Natural killer cell (primary cell): ENCODE measurements at regions not wholly inside any gene's neighbourhood (a gene's known extent, or its start where the extent isn't known, plus 50 kb on each side); places are given as distances from the start of the nearest gene placed in this dataset.

Experiments used
- ATAC-seq, 3 donors: fragments of 150-1000 bp in 2 of 3; fragments of 200-7000 bp in 1 of 3; cut with Tn5 transposase; 1 replicate in 1 of 3; 2 replicates in 2 of 3; pipeline ENCODE4 v1.10.0; 2021; ENCODE audit warnings: mild to moderate bottlenecking in 2 of 3, moderate library complexity in 2 of 3
- DNase-seq, 2 donors: peaks; one replicate each; pipeline versions ENCODE4 v3.0.0 to v3.0.0-alpha.2; 2013 to 2021; ENCODE audit warnings: mixed read lengths in 1 of 2
- H3K27ac ChIP-seq: one replicate; pipeline ENCODE4 v1.5.1; 2013; ENCODE audit warnings: mild to moderate bottlenecking, low read length
- H3K27me3 ChIP-seq: one replicate; pipeline ENCODE4 v1.6.1; 2013; ENCODE audit warnings: low read length; ENCODE audit not compliant: control insufficient read depth, insufficient read depth
- H3K36me3 ChIP-seq: one replicate; pipeline ENCODE4 v1.6.1; 2013; ENCODE audit warnings: low read length; ENCODE audit not compliant: control insufficient read depth, insufficient read depth
- H3K4me1 ChIP-seq: one replicate; pipeline ENCODE4 v1.6.1; 2013; ENCODE audit warnings: low read length; ENCODE audit not compliant: control insufficient read depth, insufficient read depth
- H3K4me3 ChIP-seq: one replicate; pipeline ENCODE4 v1.5.1; 2013; ENCODE audit warnings: low read length
- H3K9me3 ChIP-seq: one replicate; pipeline ENCODE4 v1.6.1; 2013; ENCODE audit warnings: low read length; ENCODE audit not compliant: control insufficient read depth, insufficient read depth
- H3K27ac Mint-ChIP-seq, 2 donors: one replicate each; pipeline ENCODE4 v1.8.0; 2022; ENCODE audit warnings: mild to moderate bottlenecking in 2 of 2, mixed read lengths in 2 of 2, moderate library complexity in 1 of 2
- H3K27me3 Mint-ChIP-seq, 2 donors: one replicate each; pipeline ENCODE4 v1.8.0; 2022; ENCODE audit warnings: low read depth in 2 of 2, mixed read lengths in 2 of 2
- H3K36me3 Mint-ChIP-seq: one replicate; pipeline ENCODE4 v1.8.0; 2022; ENCODE audit warnings: mixed read lengths
- H3K4me1 Mint-ChIP-seq, 2 donors: one replicate each; pipeline ENCODE4 v1.8.0; 2022; ENCODE audit warnings: mixed read lengths in 2 of 2
- H3K4me3 Mint-ChIP-seq: one replicate; pipeline ENCODE4 v1.8.0; 2022; ENCODE audit warnings: mild to moderate bottlenecking, moderate library complexity, mixed read lengths
- H3K9me3 Mint-ChIP-seq, 2 donors: one replicate each; pipeline ENCODE4 v1.8.0; 2022; ENCODE audit warnings: mixed read lengths in 2 of 2
- WGBS: methylation state at CpG from one replicate; pipeline ENCODE4 v1.1.7; 2013; ENCODE audit warnings: missing lambda C conversion rate; ENCODE audit not compliant: insufficient coverage; 5-methylcytosine and 5-hydroxymethylcytosine counted together
- intact Hi-C: fragments of 100-400 bp; cut with micrococcal nuclease; formaldehyde crosslinking; loops from one replicate; pipeline ENCODE4 v1.14.2; 2022
- TF ChIP-seq, protein P1 (sequence below): fragments of 200-600 bp; IDR thresholded peaks from one replicate; pipeline ENCODE4 v1.8.0; 2022; ENCODE audit warnings: antibody characterized with exemption

- ATAC-seq (no peak), DNase-seq (no peak)
- no peak overlapping the region for H3K4me3 ChIP-seq
- TF ChIP-seq, protein P1, sequence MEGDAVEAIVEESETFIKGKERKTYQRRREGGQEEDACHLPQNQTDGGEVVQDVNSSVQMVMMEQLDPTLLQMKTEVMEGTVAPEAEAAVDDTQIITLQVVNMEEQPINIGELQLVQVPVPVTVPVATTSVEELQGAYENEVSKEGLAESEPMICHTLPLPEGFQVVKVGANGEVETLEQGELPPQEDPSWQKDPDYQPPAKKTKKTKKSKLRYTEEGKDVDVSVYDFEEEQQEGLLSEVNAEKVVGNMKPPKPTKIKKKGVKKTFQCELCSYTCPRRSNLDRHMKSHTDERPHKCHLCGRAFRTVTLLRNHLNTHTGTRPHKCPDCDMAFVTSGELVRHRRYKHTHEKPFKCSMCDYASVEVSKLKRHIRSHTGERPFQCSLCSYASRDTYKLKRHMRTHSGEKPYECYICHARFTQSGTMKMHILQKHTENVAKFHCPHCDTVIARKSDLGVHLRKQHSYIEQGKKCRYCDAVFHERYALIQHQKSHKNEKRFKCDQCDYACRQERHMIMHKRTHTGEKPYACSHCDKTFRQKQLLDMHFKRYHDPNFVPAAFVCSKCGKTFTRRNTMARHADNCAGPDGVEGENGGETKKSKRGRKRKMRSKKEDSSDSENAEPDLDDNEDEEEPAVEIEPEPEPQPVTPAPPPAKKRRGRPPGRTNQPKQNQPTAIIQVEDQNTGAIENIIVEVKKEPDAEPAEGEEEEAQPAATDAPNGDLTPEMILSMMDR: no peak
- H3K36me3 ChIP-seq: no peaks in the 10 kb centered on the region
- no peaks in the 10 kb centered on the region for H3K4me1 ChIP-seq
- intact Hi-C loops: no loop called here
- no peaks in the 10 kb centered on the region for H3K27me3 ChIP-seq
- Mint-ChIP-seq H3K27ac (no peak overlapping the region), H3K9me3 (peaks cover 6 to 7% of the 10 kb centered on the region in 2 donors), H3K36me3 (no peaks in the 10 kb centered on the region), H3K4me1 (no peaks in the 10 kb centered on the region), H3K4me3 (no peak overlapping the region), H3K27me3 (no peaks in the 10 kb centered on the region)
- no peaks in the 10 kb centered on the region for H3K9me3 ChIP-seq
- H3K27ac ChIP-seq: no peak overlapping the region
Measured at GRCh38 chr4:103904123-103904522, 184.3 kb upstream of the TACR3 start.

- no peaks in the 10 kb centered on the region for H3K9me3 ChIP-seq
- H3K27me3 Mint-ChIP-seq: no peaks in the 10 kb centered on the region
- no peaks in the 10 kb centered on the region for H3K4me1 ChIP-seq
- H3K36me3 Mint-ChIP-seq: no peaks in the 10 kb centered on the region
- peaks cover 6 to 8% of the 10 kb centered on the region in 2 donors for H3K9me3 Mint-ChIP-seq
- 100% methylated on average over 1 of the region's 2 CpGs for WGBS
- TF ChIP-seq, protein P1: no peak
- no peak for ATAC-seq
- no peak for DNase-seq
- H3K4me3 ChIP-seq: no peak overlapping the region
- no peaks in the 10 kb centered on the region for H3K27me3 ChIP-seq
- intact Hi-C loops: no loop called here
- no peaks in the 10 kb centered on the region for H3K36me3 ChIP-seq
- no peak overlapping the region for H3K4me3 Mint-ChIP-seq
- no peaks in the 10 kb centered on the region for H3K4me1 Mint-ChIP-seq
- H3K27ac Mint-ChIP-seq: no peak overlapping the region
- no peak overlapping the region for H3K27ac ChIP-seq
Measured at GRCh38 chr4:103902730-103903129, 182.9 kb upstream of the TACR3 start.

DNA sequence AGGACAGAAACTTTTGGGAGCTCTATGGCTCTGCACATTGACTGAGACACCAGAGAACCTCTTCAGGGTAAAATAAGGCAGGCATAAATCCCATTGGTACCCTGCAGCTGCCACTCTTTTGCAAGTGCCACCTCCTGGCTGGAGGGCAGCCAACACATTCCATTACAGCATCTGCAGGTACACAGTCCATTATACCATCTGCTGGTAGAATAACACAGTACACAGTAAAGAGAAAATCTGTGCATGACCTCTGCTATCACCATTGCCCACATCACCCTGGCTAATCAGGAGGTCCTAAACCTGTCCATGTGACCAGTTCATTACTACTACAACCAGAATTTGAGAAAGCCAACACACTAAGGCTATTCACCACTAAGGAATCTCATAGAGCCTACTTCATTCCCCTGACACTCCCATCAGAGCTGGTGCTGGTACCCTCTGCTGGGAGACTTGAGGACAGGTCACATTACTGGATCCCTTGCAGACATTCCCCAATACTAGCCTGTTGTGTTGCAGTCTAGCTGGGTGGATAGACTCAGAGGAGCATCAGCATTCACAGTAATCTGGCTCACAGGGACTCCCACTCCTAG, 176.2 kb upstream of the TACR3 start:
- Mint-ChIP-seq H3K9me3 (peaks cover 3 to 10% of the 10 kb centered on the region in 2 donors), H3K4me3 (no peak overlapping the region), H3K27me3 (no peaks in the 10 kb centered on the region), H3K4me1 (no peaks in the 10 kb centered on the region), H3K27ac (no peak overlapping the region), H3K36me3 (no peaks in the 10 kb centered on the region)
- Histone ChIP-seq H3K27ac (no peak overlapping the region), H3K27me3 (no peaks in the 10 kb centered on the region), H3K4me3 (no peak overlapping the region), H3K4me1 (no peaks in the 10 kb centered on the region), H3K36me3 (no peaks in the 10 kb centered on the region), H3K9me3 (no peaks in the 10 kb centered on the region)
- DNase-seq: no peak
- intact Hi-C loops: no loop called here
- TF ChIP-seq, protein P1: no peak
- no peak for ATAC-seq

- Histone ChIP-seq H3K27ac (no peak overlapping the region), H3K4me1 (no peaks in the 10 kb centered on the region), H3K9me3 (no peaks in the 10 kb centered on the region), H3K27me3 (no peaks in the 10 kb centered on the region), H3K36me3 (no peaks in the 10 kb centered on the region), H3K4me3 (no peak overlapping the region)
- H3K4me1 Mint-ChIP-seq: no peaks in the 10 kb centered on the region
- no peaks in the 10 kb centered on the region for H3K36me3 Mint-ChIP-seq
- H3K27ac Mint-ChIP-seq: no peak overlapping the region
- intact Hi-C loops: no loop called here
- no peak overlapping the region for H3K4me3 Mint-ChIP-seq
- no peak for ATAC-seq
- H3K27me3 Mint-ChIP-seq: no peaks in the 10 kb centered on the region
- WGBS: no CpG with 5 or more reads among the region's 3 CpGs
- TF ChIP-seq, protein P1: no peak
- no peak for DNase-seq
- H3K9me3 Mint-ChIP-seq: peaks cover 3 to 8% of the 10 kb centered on the region in 2 donors
Measured at GRCh38 chr4:103892586-103892985, 172.8 kb upstream of the TACR3 start.
